ENCODE measurements at regions not wholly inside any gene's neighbourhood (a gene's known extent, or its start where the extent isn't known, plus 50 kb on each side); places are given as distances from the start of the nearest gene placed in this dataset.

GRCh38 chr20:60869087-60869486 is 383.0 kb upstream of the CDH4 start:
- TF ChIP-seq ISL1 (CRISPR knock-in tag; IDR thresholded peaks at IDR 0.05) (no peak), PATZ1 (CRISPR knock-in tag; IDR thresholded peaks at IDR 0.05; ENCODE audit: borderline replicate concordance) (no peak), RARB (CRISPR knock-in tag; IDR thresholded peaks at IDR 0.05) (no peak), ARNTL (CRISPR knock-in tag; IDR thresholded peaks at IDR 0.05; ENCODE audit: borderline replicate concordance, low read depth) (no peak)
